Central memory CD4-positive, alpha-beta T cell (primary cell): ENCODE measurements at regions not wholly inside any gene's neighbourhood (a gene's known extent, or its start where the extent isn't known, plus 50 kb on each side); places are given as distances from the start of the nearest gene placed in this dataset.

Experiments
- DNase-seq: peaks from one replicate; pipeline ENCODE4 v3.0.0; 2022

GRCh38 chr4:123575291-123575690 is 178.7 kb downstream of the SPRY1 start:
- no peak for DNase-seq

GRCh38 chr4:123577225-123577906 is 180.8 kb downstream of the SPRY1 start:
- no peak for DNase-seq

DNA sequence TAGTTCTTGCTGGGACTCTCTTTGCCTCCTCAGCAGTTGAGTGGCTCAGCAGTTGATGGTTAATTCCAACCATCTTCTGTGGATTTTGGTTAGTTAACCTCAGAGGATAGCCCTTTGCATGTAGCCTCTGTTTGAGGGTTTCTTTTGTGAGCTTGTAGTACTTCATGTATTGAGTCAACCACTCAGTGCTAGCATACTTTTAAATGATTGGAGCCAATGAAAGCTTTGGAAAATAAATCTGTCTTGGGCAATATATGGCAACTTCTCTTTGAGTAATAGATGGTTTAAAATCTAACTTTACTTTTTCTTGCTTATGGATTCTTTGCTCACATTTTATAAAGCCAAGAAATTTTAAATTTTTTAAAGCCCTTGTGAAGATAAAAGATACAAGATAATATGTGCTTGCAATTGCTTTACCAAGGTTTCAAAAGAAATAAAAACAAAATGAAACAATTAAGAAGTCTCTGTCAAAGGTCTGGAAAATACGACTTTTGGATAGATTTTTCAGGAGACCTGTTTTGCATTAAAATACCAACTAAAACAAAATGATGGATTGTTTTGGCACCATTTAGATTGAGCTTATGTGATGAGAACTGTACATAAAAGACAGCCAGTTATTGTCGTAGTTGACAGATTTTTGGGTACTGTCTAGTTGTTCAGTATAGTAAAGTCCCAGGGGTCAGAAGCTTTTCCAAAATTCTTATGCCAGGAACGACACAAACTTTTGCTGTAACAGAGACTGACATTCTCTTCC is 181.9 kb downstream of the SPRY1 start:
- DNase-seq = no peak

DNA sequence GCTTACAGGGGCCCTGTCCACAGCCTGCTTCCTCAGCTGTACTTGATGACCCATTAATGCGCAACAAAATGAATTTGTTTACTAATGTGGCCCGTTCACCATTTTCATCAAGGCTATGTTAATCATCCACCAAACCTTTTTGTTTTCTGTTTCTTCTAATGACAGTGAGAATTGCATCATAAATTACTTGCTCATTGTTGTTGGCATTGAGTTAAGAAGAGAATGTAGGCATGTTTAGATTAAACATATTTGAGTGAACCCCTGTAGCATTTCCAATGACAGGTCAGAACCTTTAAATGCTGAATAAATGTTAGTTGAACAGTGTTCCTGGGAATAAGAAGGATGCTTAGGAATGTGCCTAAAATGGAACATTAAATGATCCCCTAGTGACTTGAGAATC is 183.4 kb downstream of the SPRY1 start:
- no peak for DNase-seq

- no peak for DNase-seq
Measured at GRCh38 chr4:123580981-123581664, 184.5 kb downstream of the SPRY1 start.

DNA sequence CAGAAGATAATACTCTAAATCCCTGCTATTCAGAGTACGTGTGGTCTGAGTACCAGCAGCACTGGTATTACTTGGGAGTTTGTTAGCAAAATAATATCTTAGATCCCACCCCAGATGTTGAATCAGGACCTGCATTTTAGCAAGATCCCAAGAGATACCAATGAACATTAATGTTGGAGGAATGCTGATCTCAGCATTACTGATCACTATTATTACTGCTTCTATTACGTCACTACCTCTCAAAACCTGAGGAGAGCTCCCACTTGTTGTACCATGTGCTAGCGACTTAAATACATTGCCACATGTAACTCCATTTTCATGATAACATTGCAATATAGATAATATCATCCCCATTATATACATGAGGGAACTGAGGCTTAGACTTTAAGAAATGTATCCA is 185.2 kb downstream of the SPRY1 start:
- DNase-seq = no peak

DNA sequence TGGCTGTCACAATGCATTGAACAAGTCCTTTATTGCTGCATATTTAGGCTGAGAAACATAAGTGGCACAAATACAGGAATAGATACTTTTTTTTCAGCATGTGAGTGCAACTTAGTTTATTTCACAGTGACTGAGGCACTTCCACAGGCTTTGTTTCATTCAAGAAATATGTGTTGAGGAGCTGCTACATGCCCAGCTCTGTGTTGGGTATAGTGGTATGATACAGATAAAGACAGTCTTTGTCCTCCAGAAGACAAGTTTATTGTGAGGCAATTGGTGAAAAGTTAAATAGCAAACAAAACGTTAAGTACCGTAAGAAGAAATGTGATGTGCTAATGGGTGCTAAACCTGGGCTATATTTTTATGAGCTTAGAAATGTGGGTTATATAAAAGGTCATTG is 186.4 kb downstream of the SPRY1 start:
- no peak for DNase-seq

- DNase-seq = no peak
Measured at GRCh38 chr4:123585111-123585510, 188.5 kb downstream of the SPRY1 start.

- DNase-seq = no peak
Measured at GRCh38 chr4:123587983-123588494, 191.4 kb downstream of the SPRY1 start.

GRCh38 chr4:123588631-123589241 is 192.1 kb downstream of the SPRY1 start:
- no peak for DNase-seq

- no peak for DNase-seq
Measured at GRCh38 chr4:123589301-123589700, 192.7 kb downstream of the SPRY1 start.

GRCh38 chr4:123591875-123592274 is 195.3 kb downstream of the SPRY1 start:
- DNase-seq = no peak

GRCh38 chr4:123593655-123594054 is 197.1 kb downstream of the SPRY1 start:
- no peak for DNase-seq

DNA sequence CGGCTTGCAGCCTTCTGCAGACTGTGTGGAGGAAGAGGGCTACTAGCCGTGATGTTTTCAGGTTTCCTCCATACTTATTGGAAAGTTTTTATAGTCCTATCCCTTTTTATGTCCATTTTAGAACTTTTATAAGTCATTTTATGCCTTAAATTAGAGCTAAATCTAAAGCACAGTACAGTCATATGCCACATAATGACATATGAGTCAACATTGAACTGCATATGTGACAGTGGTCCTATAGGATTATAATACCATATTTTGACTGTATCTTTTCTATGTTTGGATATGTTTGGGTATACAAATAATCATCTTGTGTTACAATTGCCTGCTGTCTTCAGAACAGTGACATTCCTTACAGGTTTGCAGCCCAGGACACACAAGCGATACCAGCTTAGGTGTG is 200.2 kb downstream of the SPRY1 start:
- no peak for DNase-seq

GRCh38 chr4:123597586-123597985 is 201.0 kb downstream of the SPRY1 start:
- DNase-seq = no peak

DNA sequence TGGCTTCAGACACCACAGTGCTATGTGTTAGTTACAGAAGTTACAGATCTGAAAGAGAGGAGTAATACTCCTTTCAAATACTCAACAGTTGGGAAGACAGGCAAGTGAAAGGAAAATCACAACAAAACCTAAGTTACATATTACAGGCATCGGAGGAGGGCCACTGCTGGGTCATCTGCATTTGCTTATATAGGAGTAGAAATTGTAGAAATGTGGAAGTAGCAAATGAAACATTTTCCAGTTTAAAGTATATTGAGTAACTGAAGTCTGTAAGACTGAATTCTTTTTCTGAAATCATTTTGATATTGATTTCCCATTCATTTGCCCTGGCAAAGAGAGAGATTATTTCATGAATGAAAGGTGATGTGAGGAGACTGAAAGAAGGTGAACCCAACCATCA is 201.7 kb downstream of the SPRY1 start:
- no peak for DNase-seq

- no peak for DNase-seq
Measured at GRCh38 chr4:123599061-123599919, 202.7 kb downstream of the SPRY1 start.

DNA sequence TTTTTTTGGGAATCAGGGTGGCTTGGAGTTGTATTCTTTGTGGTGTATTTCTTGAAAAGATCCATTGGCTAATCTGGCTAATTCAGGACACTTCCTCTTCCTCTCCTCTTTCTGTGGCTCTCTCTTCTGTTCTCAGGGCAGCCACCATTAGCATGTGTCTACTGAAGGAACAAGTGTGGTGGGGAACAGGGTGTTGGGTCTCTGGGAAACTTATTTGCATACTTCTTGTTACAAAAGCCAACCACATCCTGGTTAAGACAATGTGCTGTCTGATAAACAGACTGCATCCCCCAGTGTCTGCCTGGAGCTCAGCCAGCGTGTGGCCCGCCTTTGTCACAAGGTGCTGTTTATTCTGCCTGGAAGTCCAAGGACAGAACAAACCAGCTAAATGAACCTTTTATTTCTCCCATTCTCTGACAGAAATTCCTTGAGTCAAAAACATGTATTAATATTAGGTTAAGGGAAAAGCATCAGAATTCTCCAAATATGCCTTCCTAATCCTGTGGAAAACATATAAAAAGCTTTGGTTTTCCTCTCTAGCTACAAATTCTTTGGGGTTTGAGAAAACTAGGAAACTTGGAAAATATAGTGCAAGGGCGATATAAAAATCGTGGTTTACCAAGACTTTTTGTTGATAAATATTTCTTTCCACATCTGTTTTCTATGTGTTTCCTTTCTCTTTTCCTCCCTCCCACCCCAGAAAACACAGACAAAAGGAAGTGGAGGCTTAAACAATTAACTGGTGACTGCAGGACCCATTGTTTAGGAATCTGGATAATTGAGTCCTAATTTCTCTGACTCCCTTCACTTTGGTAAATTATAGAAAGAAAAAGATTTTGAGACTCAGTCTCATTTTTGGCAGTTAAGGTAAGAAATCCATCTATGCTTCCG is 203.6 kb downstream of the SPRY1 start:
- DNase-seq = peak; percentile 58

- no peak for DNase-seq
Measured at GRCh38 chr4:123600987-123601904, 204.7 kb downstream of the SPRY1 start.

- no peak for DNase-seq
Measured at GRCh38 chr4:123602007-123602406, 205.4 kb downstream of the SPRY1 start.
